Osteocyte (in vitro differentiated cells): ENCODE measurements at regions not wholly inside any gene's neighbourhood (a gene's known extent, or its start where the extent isn't known, plus 50 kb on each side); places are given as distances from the start of the nearest gene placed in this dataset.
"Not testable (repeated sequence)": the region's sequence is repeated elsewhere in the genome, so short reads cannot be mapped to it uniquely, and the experiment has no call there.

Experiments
- DNase-seq: peaks from one replicate; pipeline ENCODE4 v3.0.0; 2021; ENCODE audit warnings: mixed read lengths; ENCODE audit not compliant: unreplicated experiment; ENCODE audit errors: extremely low spot score
- H3K27ac Mint-ChIP-seq: one replicate; pipeline ENCODE4 v1.8.0; 2021; ENCODE audit warnings: mild to moderate bottlenecking, mixed read lengths; ENCODE audit not compliant: unreplicated experiment
- H3K27me3 Mint-ChIP-seq: one replicate; pipeline ENCODE4 v1.8.0; 2021; ENCODE audit warnings: mixed read lengths; ENCODE audit not compliant: unreplicated experiment
- H3K36me3 Mint-ChIP-seq: one replicate; pipeline ENCODE4 v1.8.0; 2021; ENCODE audit warnings: mixed read lengths; ENCODE audit not compliant: unreplicated experiment
- H3K4me1 Mint-ChIP-seq: one replicate; pipeline ENCODE4 v1.8.0; 2021; ENCODE audit warnings: mixed read lengths; ENCODE audit not compliant: unreplicated experiment
- H3K4me3 Mint-ChIP-seq: one replicate; pipeline ENCODE4 v1.8.0; 2021; ENCODE audit warnings: mild to moderate bottlenecking, moderate library complexity, mixed read lengths; ENCODE audit not compliant: unreplicated experiment
- H3K9me3 Mint-ChIP-seq: one replicate; pipeline ENCODE4 v1.8.0; 2021; ENCODE audit warnings: mixed read lengths; ENCODE audit not compliant: unreplicated experiment
- CTCF ChIP-seq: fragments of 200-600 bp; sonication (generic); IDR thresholded peaks from 2 replicates; pipeline ENCODE4 v1.5.0; 2021; ENCODE audit warnings: antibody characterized with exemption, mild to moderate bottlenecking, moderate library complexity

GRCh38 chr3:144877356-144877755 is 905.7 kb downstream of the DIPK2A start:
- no peaks in the 10 kb centered on the region for H3K9me3 Mint-ChIP-seq
- DNase-seq: no peak
- TF ChIP-seq CTCF: no peak
- no peaks in the 10 kb centered on the region for H3K36me3 Mint-ChIP-seq
- H3K4me3 Mint-ChIP-seq: no peak overlapping the region
- H3K4me1 Mint-ChIP-seq: peaks cover 10% of the 10 kb centered on the region
- H3K27ac Mint-ChIP-seq: no peak overlapping the region
- no peaks in the 10 kb centered on the region for H3K27me3 Mint-ChIP-seq

DNA sequence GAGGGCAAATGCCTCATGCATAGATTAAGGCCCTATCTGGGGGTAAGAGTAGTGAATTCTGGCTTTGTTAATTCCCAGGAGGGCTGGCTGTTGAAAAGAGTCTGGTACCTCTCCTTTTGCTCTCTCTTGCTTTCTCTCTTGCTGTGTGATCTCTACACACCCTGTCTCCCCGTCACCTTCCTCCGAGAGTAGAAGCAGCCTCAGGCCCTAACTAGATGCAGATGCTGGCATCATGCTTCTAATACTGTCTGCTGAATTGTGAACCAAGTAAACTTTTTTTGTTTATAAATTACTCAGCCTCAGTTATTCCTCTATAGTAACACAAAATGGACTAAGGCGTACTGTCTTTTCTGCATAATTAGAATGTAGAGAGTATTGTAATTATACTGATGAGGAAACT is 908.1 kb downstream of the DIPK2A start:
- H3K27me3 Mint-ChIP-seq: no peaks in the 10 kb centered on the region
- no peaks in the 10 kb centered on the region for H3K9me3 Mint-ChIP-seq
- no peak for TF ChIP-seq CTCF
- no peaks in the 10 kb centered on the region for H3K36me3 Mint-ChIP-seq
- H3K4me1 Mint-ChIP-seq: peaks cover 10% of the 10 kb centered on the region
- H3K4me3 Mint-ChIP-seq: no peak overlapping the region
- DNase-seq: no peak
- H3K27ac Mint-ChIP-seq: peak overlapping the region; percentile 32

GRCh38 chr3:144893980-144894379 is 922.4 kb downstream of the DIPK2A start:
- no peaks in the 10 kb centered on the region for H3K4me1 Mint-ChIP-seq
- no peaks in the 10 kb centered on the region for H3K36me3 Mint-ChIP-seq
- H3K4me3 Mint-ChIP-seq: no peak overlapping the region
- no peak for TF ChIP-seq CTCF
- no peak overlapping the region for H3K27ac Mint-ChIP-seq
- H3K27me3 Mint-ChIP-seq: peaks cover 3% of the 10 kb centered on the region
- H3K9me3 Mint-ChIP-seq: no peaks in the 10 kb centered on the region
- no peak for DNase-seq

- no peaks in the 10 kb centered on the region for H3K4me1 Mint-ChIP-seq
- H3K27ac Mint-ChIP-seq: no peak overlapping the region
- H3K36me3 Mint-ChIP-seq: no peaks in the 10 kb centered on the region
- TF ChIP-seq CTCF: no peak
- H3K27me3 Mint-ChIP-seq: peaks cover 1% of the 10 kb centered on the region
- H3K9me3 Mint-ChIP-seq: no peaks in the 10 kb centered on the region
- DNase-seq: no peak
- no peak overlapping the region for H3K4me3 Mint-ChIP-seq
Measured at GRCh38 chr3:144894576-144894975, 923.0 kb downstream of the DIPK2A start.

- Mint-ChIP-seq H3K27me3 (no peaks in the 10 kb centered on the region), H3K9me3 (peaks cover 15% of the 10 kb centered on the region), H3K27ac (no peak overlapping the region), H3K4me1 (no peaks in the 10 kb centered on the region), H3K36me3 (no peaks in the 10 kb centered on the region), H3K4me3 (no peak overlapping the region)
- DNase-seq: no peak
- TF ChIP-seq CTCF: no peak
Measured at GRCh38 chr3:144900366-144900765, 928.7 kb downstream of the DIPK2A start.

- H3K4me1 Mint-ChIP-seq, H3K36me3 Mint-ChIP-seq, H3K27ac Mint-ChIP-seq, H3K27me3 Mint-ChIP-seq, H3K4me3 Mint-ChIP-seq, DNase-seq: not testable (repeated sequence)
- H3K9me3 Mint-ChIP-seq: peaks cover 22% of the 10 kb centered on the region
Measured at GRCh38 chr3:144907581-144907980, 936.0 kb downstream of the DIPK2A start.
